GM12878 (cell line): ENCODE measurements at regions not wholly inside any gene's neighbourhood (a gene's known extent, or its start where the extent isn't known, plus 50 kb on each side); places are given as distances from the start of the nearest gene placed in this dataset.

Experiments used
- CBX5 ChIP-seq: sonication (generic); IDR thresholded peaks from 2 replicates; pipeline ENCODE4 v1.6.1; 2016; ENCODE audit warnings: low read depth, moderate library complexity, mild to moderate bottlenecking, inconsistent platforms
- CHD1 ChIP-seq: IDR thresholded peaks from 2 replicates; pipeline ENCODE4 v1.6.1; 2012; ENCODE audit warnings: low read depth, low read length, improper control_type of control experiment
- EP300 ChIP-seq, 2 experiments: fragments of 150-350 bp in 1 of 2; IDR thresholded peaks; 2 replicates each; pipeline ENCODE4 v1.6.1; 2011 to 2012; ENCODE audit warnings: low read depth in 2 of 2, low read length in 2 of 2, borderline replicate concordance in 1 of 2, improper control_type of control experiment in 1 of 2, inconsistent platforms in 1 of 2; ENCODE audit not compliant: control insufficient read depth in 1 of 2
- FOS ChIP-seq: IDR thresholded peaks from 3 replicates; pipeline ENCODE4 v1.6.1; 2011; ENCODE audit warnings: borderline replicate concordance; ENCODE audit not compliant: insufficient read length; ENCODE audit errors: extremely low read depth
- LARP7 ChIP-seq: fragments of 450-650 bp; IDR thresholded peaks from 2 replicates; pipeline ENCODE4 v1.6.1; 2017; ENCODE audit warnings: mild to moderate bottlenecking
- NBN ChIP-seq: fragments of 450-650 bp; IDR thresholded peaks from 2 replicates; pipeline ENCODE4 v1.6.1; 2016
- POLR2A ChIP-seq: IDR thresholded peaks from 2 replicates; pipeline ENCODE4 v1.6.1; 2011; ENCODE audit warnings: low read depth, mild to moderate bottlenecking, low read length
- POU2F2 ChIP-seq: IDR thresholded peaks from 3 replicates; pipeline ENCODE4 v1.6.1; 2011; ENCODE audit warnings: low read depth, mild to moderate bottlenecking, low read length, borderline replicate concordance
- RAD51 ChIP-seq: fragments of 450-650 bp; IDR thresholded peaks from 2 replicates; pipeline ENCODE4 v1.6.1; 2016; ENCODE audit warnings: moderate library complexity, mild to moderate bottlenecking, inconsistent platforms
- YY1 ChIP-seq: IDR thresholded peaks from 2 replicates; pipeline ENCODE4 v1.6.1; 2011; ENCODE audit warnings: low read depth, mild to moderate bottlenecking, low read length
- ZNF274 ChIP-seq: IDR thresholded peaks from one replicate; pipeline ENCODE4 v1.8.0; 2011; ENCODE audit not compliant: insufficient read length, insufficient read depth
- TF ChIP-seq, protein P1 (sequence below), 3 experiments: IDR thresholded peaks in 2 of 3; conservative IDR thresholded peaks in 1 of 3; 2 replicates each; pipeline ENCODE4 v1.5.1; 2011; ENCODE audit warnings: low read depth in 3 of 3, low read length in 3 of 3, mild to moderate bottlenecking in 3 of 3, control low read depth in 2 of 3, moderate library complexity in 2 of 3, inconsistent platforms in 1 of 3, mixed read lengths in 1 of 3; ENCODE audit not compliant: control insufficient read depth in 2 of 3, insufficient read depth in 1 of 3; ENCODE audit errors: extremely low read depth in 1 of 3
- TF ChIP-seq, protein P2 (sequence below): IDR thresholded peaks from 2 replicates; pipeline ENCODE4 v1.6.1; 2012; ENCODE audit warnings: low read depth, low read length, improper control_type of control experiment

DNA sequence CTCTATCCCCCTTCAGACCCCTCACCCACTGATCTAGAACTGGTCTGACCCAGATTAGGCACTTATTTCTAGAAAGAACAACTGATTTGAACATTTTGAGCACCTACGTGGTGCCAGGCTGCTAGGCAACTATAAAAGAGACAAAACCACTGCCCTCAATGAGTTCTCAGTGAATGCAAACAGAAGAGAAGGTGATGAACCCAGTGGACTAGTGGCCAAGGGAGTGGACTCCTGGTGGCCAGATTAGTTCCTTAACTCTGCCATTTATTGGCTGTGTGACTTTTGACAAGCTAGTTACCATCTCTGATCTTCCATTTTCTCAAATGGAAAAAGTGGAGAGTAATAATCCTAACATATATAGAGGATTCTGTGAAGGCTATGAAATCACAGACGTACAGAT is 259.1 kb upstream of the SALL1 start:
- TF ChIP-seq POU2F2 (no peak), CBX5 (no peak), NBN (no peak), POLR2A (no peak), ZNF274 (no peak), LARP7 (no peak), RAD51 (no peak), FOS (no peak), YY1 (no peak), CHD1 (no peak), EP300 (IDR thresholded peaks at IDR 0.05; ENCODE audit: borderline replicate concordance in 1 of 2, control insufficient read depth in 1 of 2, low read depth in 2 of 2, low read length in 2 of 2) (no peak)
- TF ChIP-seq, protein P1, sequence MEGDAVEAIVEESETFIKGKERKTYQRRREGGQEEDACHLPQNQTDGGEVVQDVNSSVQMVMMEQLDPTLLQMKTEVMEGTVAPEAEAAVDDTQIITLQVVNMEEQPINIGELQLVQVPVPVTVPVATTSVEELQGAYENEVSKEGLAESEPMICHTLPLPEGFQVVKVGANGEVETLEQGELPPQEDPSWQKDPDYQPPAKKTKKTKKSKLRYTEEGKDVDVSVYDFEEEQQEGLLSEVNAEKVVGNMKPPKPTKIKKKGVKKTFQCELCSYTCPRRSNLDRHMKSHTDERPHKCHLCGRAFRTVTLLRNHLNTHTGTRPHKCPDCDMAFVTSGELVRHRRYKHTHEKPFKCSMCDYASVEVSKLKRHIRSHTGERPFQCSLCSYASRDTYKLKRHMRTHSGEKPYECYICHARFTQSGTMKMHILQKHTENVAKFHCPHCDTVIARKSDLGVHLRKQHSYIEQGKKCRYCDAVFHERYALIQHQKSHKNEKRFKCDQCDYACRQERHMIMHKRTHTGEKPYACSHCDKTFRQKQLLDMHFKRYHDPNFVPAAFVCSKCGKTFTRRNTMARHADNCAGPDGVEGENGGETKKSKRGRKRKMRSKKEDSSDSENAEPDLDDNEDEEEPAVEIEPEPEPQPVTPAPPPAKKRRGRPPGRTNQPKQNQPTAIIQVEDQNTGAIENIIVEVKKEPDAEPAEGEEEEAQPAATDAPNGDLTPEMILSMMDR (IDR thresholded peaks at IDR 0.05 in 2 of 3, conservative IDR thresholded peaks at IDR 0.05 in 1 of 3; ENCODE audit: control insufficient read depth in 2 of 3, extremely low read depth in 1 of 3, insufficient read depth in 1 of 3, low read depth in 3 of 3, low read length in 3 of 3): no peak
- TF ChIP-seq, protein P2, sequence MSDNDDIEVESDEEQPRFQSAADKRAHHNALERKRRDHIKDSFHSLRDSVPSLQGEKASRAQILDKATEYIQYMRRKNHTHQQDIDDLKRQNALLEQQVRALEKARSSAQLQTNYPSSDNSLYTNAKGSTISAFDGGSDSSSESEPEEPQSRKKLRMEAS: no peak
